Brain microvascular endothelial cell (primary cell): ENCODE measurements at regions not wholly inside any gene's neighbourhood (a gene's known extent, or its start where the extent isn't known, plus 50 kb on each side); places are given as distances from the start of the nearest gene placed in this dataset.
"Not testable (repeated sequence)": the region's sequence is repeated elsewhere in the genome, so short reads cannot be mapped to it uniquely, and the experiment has no call there.

ENCODE experiments used
- DNase-seq: peaks from one replicate; pipeline ENCODE4 v3.0.0-alpha.2; 2020
- H3K27ac ChIP-seq: fragments of 250-450 bp; sonication (Bioruptor Pico); 2 replicates; pipeline ENCODE4 v1.5.1; 2020; ENCODE audit warnings: mild to moderate bottlenecking, moderate library complexity
- H3K27me3 ChIP-seq: fragments of 250-450 bp; sonication (Bioruptor Pico); replicated peaks from 2 replicates; pipeline ENCODE4 v1.5.1; 2020; ENCODE audit warnings: mild to moderate bottlenecking
- H3K36me3 ChIP-seq: fragments of 250-450 bp; sonication (Bioruptor Pico); replicated peaks from 2 replicates; pipeline ENCODE4 v1.5.1; 2020; ENCODE audit warnings: mild to moderate bottlenecking
- H3K4me3 ChIP-seq: 2 replicates; pipeline ENCODE4 v1.5.1; 2011; ENCODE audit warnings: low read depth, mild to moderate bottlenecking, control low read depth, low read length, moderate library complexity
- in situ Hi-C: cut with HindIII; loops from 2 replicates; pipeline ENCODE4 v1.10.0; 2017; ENCODE audit warnings: low sequenced_read_pairs, low pct_ligation_motif_present
- TF ChIP-seq, protein P1 (sequence below): IDR thresholded peaks from 2 replicates; pipeline ENCODE4 v1.5.1; 2011; ENCODE audit warnings: low read depth, mild to moderate bottlenecking, moderate library complexity, low read length, control low read depth, inconsistent platforms; ENCODE audit errors: missing control alignments

DNA sequence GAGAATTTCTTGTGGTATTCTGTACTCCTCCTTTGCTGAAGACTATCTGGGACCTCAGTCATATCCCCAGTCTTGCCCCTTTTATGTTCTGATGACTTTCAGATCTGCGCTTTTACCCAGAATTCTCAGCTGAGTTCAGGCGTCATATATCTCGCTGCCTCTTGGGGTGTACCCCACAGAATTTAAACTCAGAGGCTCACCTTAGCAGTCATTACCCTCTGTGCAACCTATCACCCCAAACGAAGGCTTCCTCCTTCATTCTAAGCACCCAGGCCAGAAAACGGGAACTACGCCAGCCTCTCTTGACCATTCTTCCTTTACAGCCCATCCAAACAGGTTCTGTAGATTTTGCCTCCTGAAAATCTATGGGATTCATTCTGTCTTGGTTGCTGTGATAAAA, 574.8 kb upstream of the C16orf82 start:
- no peak overlapping the region for H3K4me3 ChIP-seq
- TF ChIP-seq, protein P1, sequence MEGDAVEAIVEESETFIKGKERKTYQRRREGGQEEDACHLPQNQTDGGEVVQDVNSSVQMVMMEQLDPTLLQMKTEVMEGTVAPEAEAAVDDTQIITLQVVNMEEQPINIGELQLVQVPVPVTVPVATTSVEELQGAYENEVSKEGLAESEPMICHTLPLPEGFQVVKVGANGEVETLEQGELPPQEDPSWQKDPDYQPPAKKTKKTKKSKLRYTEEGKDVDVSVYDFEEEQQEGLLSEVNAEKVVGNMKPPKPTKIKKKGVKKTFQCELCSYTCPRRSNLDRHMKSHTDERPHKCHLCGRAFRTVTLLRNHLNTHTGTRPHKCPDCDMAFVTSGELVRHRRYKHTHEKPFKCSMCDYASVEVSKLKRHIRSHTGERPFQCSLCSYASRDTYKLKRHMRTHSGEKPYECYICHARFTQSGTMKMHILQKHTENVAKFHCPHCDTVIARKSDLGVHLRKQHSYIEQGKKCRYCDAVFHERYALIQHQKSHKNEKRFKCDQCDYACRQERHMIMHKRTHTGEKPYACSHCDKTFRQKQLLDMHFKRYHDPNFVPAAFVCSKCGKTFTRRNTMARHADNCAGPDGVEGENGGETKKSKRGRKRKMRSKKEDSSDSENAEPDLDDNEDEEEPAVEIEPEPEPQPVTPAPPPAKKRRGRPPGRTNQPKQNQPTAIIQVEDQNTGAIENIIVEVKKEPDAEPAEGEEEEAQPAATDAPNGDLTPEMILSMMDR: no peak
- in situ Hi-C loops: no loop called here
- no peak for DNase-seq
- no peaks in the 10 kb centered on the region for H3K36me3 ChIP-seq
- H3K27ac ChIP-seq: no peak overlapping the region
- no peaks in the 10 kb centered on the region for H3K27me3 ChIP-seq

DNA sequence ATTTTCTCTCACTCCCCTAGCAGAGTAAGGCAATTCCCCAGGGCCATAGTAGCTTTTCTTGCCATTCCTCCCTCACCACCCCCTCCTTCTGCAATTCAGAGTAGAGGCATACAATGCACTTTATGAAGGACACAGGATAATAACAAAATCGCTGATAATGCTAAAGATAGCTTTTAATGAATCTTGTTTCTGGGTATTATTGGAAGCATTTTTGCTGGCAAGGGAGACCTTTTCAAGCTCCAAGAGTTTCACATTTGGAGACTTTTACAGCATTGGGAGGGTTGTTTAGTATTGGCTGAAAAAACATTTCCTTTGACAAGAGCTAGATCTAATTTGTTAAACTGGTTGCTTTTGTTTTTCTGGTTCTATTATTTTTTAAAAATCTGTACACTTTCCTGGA, 573.0 kb upstream of the C16orf82 start:
- Histone ChIP-seq H3K27me3 (no peaks in the 10 kb centered on the region), H3K4me3 (no peak overlapping the region), H3K27ac (no peak overlapping the region), H3K36me3 (no peaks in the 10 kb centered on the region)
- in situ Hi-C loops: no loop called here
- no peak for DNase-seq
- TF ChIP-seq, protein P1: no peak

DNA sequence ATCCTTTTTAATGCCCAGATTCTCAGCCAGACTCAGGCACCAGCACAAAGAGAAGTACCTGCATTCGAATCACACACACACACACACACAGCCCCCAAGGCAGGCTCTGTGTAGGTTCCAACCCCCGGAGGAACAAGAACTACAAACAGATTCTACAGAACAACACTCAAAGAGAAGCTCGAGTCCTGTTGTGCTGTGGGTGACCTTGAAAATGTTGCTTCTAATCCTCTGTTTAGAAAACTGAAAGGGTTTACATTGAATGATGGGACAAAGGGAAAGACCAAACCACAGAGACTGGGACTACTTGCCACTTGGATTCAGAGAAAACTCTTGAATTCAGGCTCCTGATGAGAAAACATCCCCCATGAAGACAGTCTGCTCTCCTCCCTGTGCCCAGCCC, 568.8 kb upstream of the C16orf82 start:
- Histone ChIP-seq H3K27ac (no peak overlapping the region), H3K4me3 (no peak overlapping the region), H3K27me3 (no peaks in the 10 kb centered on the region), H3K36me3 (no peaks in the 10 kb centered on the region)
- DNase-seq: no peak
- in situ Hi-C loops: no loop called here
- TF ChIP-seq, protein P1: no peak

DNA sequence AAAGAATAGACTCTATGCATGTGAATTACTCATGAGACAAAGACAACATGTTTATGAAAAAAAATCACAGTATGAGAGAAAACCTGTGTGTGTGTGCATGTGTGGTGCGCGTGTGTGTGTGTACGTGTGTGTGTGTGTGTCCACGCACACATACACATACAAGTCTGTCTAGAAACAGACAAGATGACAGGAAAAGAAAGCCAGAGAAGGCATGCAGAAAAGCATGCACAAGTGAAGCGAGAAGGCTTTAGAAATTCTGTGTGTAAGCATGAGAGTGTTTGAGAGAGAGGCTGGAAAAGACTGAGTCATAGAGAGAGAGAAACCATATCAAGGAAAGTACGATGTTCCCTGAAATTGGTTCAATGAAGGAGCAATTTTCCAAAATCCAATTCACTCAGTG, 566.4 kb upstream of the C16orf82 start:
- DNase-seq: no peak
- H3K27ac ChIP-seq: no peak overlapping the region
- in situ Hi-C loops: no loop called here
- no peaks in the 10 kb centered on the region for H3K27me3 ChIP-seq
- TF ChIP-seq, protein P1: no peak
- H3K4me3 ChIP-seq: no peak overlapping the region
- no peaks in the 10 kb centered on the region for H3K36me3 ChIP-seq

DNA sequence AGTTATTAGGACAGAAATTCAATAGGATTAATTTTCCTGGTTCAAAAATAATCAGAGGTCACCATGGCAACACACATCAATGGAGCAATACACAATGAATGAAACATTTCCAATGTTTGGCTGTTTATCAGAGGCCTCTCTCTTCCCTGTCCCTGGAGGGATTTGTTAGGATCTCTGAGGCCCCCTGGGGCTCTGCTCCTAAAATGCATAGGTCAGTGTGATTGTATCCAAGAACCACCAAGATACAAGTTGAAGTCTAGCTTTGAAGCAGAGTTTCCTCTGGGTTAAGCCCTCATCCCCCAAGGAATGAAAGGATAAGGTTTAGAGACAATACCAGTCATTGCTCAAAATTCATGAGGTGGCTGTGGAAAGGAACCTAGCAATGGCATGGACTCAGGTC, 561.2 kb upstream of the C16orf82 start:
- H3K4me3 ChIP-seq: no peak overlapping the region
- in situ Hi-C loops: no loop called here
- H3K27me3 ChIP-seq: no peaks in the 10 kb centered on the region
- no peak overlapping the region for H3K27ac ChIP-seq
- TF ChIP-seq, protein P1: no peak
- H3K36me3 ChIP-seq: no peaks in the 10 kb centered on the region
- DNase-seq: no peak

DNA sequence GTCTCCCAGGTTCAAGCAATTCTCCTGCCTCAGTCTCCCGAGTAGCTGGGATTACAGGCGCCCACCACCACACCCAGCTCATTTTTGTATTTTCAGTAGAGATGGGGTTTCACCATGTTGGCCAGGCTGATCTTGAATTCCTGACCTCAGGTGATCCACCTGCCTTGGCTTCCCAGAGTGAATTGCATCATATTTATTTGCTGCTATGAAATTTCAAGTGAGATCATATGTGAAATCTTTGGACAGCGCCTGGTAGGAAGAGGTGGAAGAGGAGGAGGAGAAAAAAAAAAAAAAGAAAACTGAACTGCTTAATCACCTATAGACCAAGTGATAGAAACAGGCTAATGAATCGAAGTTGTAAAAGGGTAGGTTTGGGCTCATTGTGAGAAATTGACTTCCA, 557.8 kb upstream of the C16orf82 start:
- H3K27ac ChIP-seq, in situ Hi-C loops, H3K27me3 ChIP-seq, H3K36me3 ChIP-seq, H3K4me3 ChIP-seq, DNase-seq: not testable (repeated sequence)
